Ovary (tissue), 7 donors: ENCODE measurements at regions not wholly inside any gene's neighbourhood (a gene's known extent, or its start where the extent isn't known, plus 50 kb on each side); places are given as distances from the start of the nearest gene placed in this dataset.

Source experiments
- DNase-seq, 5 donors: peaks; one replicate each; pipeline ENCODE4 v3.0.0-alpha.2; 2019 to 2020
- H3K27ac ChIP-seq, 2 donors: fragments of 200-600 bp; one replicate each; pipeline versions ENCODE4 v1.5.1 to v1.8.0; 2019 to 2022
- H3K27me3 ChIP-seq: fragments of 200-600 bp; one replicate; pipeline ENCODE4 v1.8.0; 2022
- H3K36me3 ChIP-seq: fragments of 200-600 bp; sonication (generic); one replicate; pipeline ENCODE4 v1.5.1; 2019
- H3K4me1 ChIP-seq: one replicate; pipeline ENCODE4 v1.8.1; 2013; ENCODE audit warnings: mild to moderate bottlenecking, moderate library complexity; ENCODE audit not compliant: insufficient read depth
- H3K4me3 ChIP-seq: fragments of 200-600 bp; sonication (generic); one replicate; pipeline ENCODE4 v1.5.1; 2017
- H3K9me3 ChIP-seq, 2 donors: fragments of 200-600 bp in 1 of 2; sonication (generic) in 1 of 2; one replicate each; pipeline versions ENCODE4 v1.5.1 to v1.8.1; 2013 to 2019; ENCODE audit warnings: mild to moderate bottlenecking in 1 of 2, moderate library complexity in 1 of 2
- CTCF ChIP-seq, 3 donors: fragments of 450-650 bp in 2 of 3; fragments of 200-600 bp in 1 of 3; IDR thresholded peaks; one replicate each; pipeline versions ENCODE4 v1.5.1 to v1.8.0; 2016 to 2022; ENCODE audit warnings: antibody characterized with exemption in 3 of 3, mild to moderate bottlenecking in 1 of 3
- EP300 ChIP-seq: sonication (generic); formaldehyde crosslinking; IDR thresholded peaks from one replicate; pipeline ENCODE4 v1.6.1; 2017; ENCODE audit warnings: antibody characterized with exemption
- POLR2A ChIP-seq: fragments of 450-650 bp; IDR thresholded peaks from one replicate; pipeline ENCODE4 v1.6.1; 2017; ENCODE audit warnings: antibody characterized with exemption, mild to moderate bottlenecking, moderate library complexity
- WGBS, 3 donors: extraction: QIAGEN DNeasy Blood & Tissue Kit in 1 of 3; methylation state at CpG; one replicate each; pipeline versions ENCODE4 v1.1.5 to v1.1.7; 2013 to 2017; 5-methylcytosine and 5-hydroxymethylcytosine counted together
- intact Hi-C, 4 donors: fragments of 100-400 bp; cut with DNase I; formaldehyde crosslinking; loops; one replicate each; pipeline versions ENCODE4 v1.11.0 to v1.15.1; 2022 to 2023
- donor health status: DM: no; HTN: no; CAD: no; lungs with moderate emphysema.
- donor health status: DM: no; HTN: no; CAD: no.
- donor health status: Bipolar disorder and iron deficiency.
- donor health status: DM: no; HTN: no; CAD: no.
- donor health status: DM: yes; HTN: yes; CAD: no.

DNA sequence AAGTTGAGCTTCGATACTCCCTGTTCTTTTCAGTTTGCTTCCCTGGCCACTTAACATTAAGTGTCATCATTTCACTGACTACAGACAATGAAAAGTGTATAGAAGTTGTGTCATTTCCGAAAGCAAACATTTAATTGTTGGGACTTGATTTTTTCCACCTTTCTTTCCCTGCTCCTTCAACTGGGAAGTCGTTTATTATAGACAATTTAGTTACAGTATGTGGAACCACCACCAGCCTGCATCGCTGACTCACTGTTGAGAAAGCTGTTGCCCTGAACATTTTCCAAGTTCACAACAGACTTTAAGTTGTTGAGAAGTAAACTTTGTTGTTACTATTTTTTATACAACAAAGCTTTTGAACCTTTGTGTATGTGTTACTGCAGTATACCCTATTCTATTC lies 788.4 kb upstream of the PRR20A start:
- no peak overlapping the region for H3K27ac ChIP-seq
- DNase-seq = no peak
- H3K4me1 ChIP-seq = no peaks in the 10 kb centered on the region
- intact Hi-C loops = no loop called here
- 64 to 77% (median 67%) methylated on average over 4 of the region's 4 CpGs for WGBS, 3 donors
- no peaks in the 10 kb centered on the region for H3K27me3 ChIP-seq
- TF ChIP-seq EP300 (no peak), POLR2A (no peak), CTCF (IDR thresholded peaks at IDR 0.05) (no peak)
- H3K4me3 ChIP-seq = no peak overlapping the region
- no peaks in the 10 kb centered on the region for H3K36me3 ChIP-seq
- H3K9me3 ChIP-seq = no peaks in the 10 kb centered on the region

DNA sequence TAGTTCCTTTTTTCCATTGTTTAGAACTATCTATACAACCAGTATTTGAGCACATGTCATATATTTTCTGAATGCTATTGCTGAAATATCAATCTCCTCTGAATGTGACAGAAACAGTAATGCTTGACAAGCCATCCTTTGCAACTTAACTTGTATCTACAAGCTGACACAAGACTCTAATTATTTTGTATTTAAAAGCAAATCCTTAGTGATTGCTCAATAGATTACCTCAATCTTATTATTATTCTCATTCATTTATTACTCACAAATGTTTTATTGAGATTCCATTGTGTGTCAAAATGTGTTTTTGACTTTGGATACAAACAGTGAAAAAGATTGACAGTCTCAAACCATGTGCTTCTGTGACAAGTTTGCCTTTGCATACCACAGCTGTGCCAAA lies 787.8 kb upstream of the PRR20A start:
- H3K36me3 ChIP-seq = no peaks in the 10 kb centered on the region
- no peak overlapping the region for H3K27ac ChIP-seq
- H3K9me3 ChIP-seq = no peaks in the 10 kb centered on the region
- no peak for TF ChIP-seq CTCF (IDR thresholded peaks at IDR 0.05)
- TF ChIP-seq EP300 = no peak
- no peak for TF ChIP-seq POLR2A
- H3K4me1 ChIP-seq = no peaks in the 10 kb centered on the region
- intact Hi-C loops = no loop called here
- no peak for DNase-seq
- no peaks in the 10 kb centered on the region for H3K27me3 ChIP-seq
- no peak overlapping the region for H3K4me3 ChIP-seq

DNA sequence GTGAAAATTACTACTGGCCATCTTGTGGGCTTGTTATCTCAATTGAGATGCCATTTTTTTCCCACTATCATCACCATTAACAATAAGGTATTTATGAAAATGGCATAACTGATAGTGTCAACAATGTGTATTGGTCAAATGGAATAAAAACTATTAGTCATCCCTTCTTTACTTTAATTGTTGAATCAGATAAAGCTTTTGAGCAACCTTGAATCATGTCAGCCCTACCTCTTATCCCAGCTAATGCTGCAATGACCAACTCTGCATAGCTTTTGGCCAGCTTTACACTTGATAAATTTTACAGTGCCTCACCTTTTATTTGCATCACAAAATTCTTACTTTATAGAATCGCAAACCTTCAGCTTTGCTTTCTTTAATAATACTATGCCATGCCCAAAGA lies 784.0 kb upstream of the PRR20A start:
- WGBS, 3 donors = 90 to 92% (median 91%) methylated on average over 1 of the region's 1 CpG
- TF ChIP-seq EP300 (no peak), CTCF (IDR thresholded peaks at IDR 0.05) (no peak), POLR2A (no peak)
- Histone ChIP-seq H3K4me1 (no peaks in the 10 kb centered on the region), H3K27ac (no peak overlapping the region), H3K9me3 (no peaks in the 10 kb centered on the region), H3K27me3 (no peaks in the 10 kb centered on the region), H3K36me3 (no peaks in the 10 kb centered on the region), H3K4me3 (no peak overlapping the region)
- intact Hi-C loops = no loop called here
- DNase-seq = no peak

- H3K36me3 ChIP-seq = no peaks in the 10 kb centered on the region
- H3K27ac ChIP-seq = no peak overlapping the region
- no peaks in the 10 kb centered on the region for H3K27me3 ChIP-seq
- no peaks in the 10 kb centered on the region for H3K4me1 ChIP-seq
- intact Hi-C loops = no loop called here
- H3K4me3 ChIP-seq = no peak overlapping the region
- no peak for DNase-seq
- H3K9me3 ChIP-seq = no peaks in the 10 kb centered on the region
- 25 to 51% (median 47%) methylated on average over 1 of the region's 1 CpG for WGBS, 3 donors
- TF ChIP-seq POLR2A (no peak), CTCF (IDR thresholded peaks at IDR 0.05) (no peak), EP300 (no peak)
These were observed 762.2 kb upstream of the PRR20A start for GRCh38 chr13:56378566-56378965.

DNA sequence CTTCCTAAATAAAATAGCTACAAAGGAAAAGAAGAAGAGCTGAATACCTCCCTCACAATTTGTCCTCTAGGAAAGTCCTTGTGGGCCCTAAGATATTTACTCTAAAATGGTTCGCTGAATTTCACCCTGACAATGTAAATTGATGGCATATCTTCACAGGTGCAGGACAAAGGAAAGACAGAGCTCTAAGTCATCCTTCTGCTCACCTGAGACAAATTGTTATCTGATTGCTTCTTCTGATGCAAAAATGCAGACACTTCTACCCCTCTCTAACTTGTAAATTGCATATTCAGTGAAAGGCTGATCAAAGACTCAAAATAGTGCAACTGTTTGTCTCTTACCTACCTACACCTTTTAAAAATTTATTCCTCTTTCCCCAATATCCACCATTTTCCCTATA lies 747.2 kb upstream of the PRR20A start:
- no peaks in the 10 kb centered on the region for H3K9me3 ChIP-seq
- H3K4me3 ChIP-seq = no peak overlapping the region
- H3K27me3 ChIP-seq = no peaks in the 10 kb centered on the region
- DNase-seq = no peak
- no peak for TF ChIP-seq CTCF (IDR thresholded peaks at IDR 0.05)
- no peak for TF ChIP-seq EP300
- no peak for TF ChIP-seq POLR2A
- WGBS, 3 donors = 67 to 76% (median 74%) methylated on average over 1 of the region's 1 CpG
- no peaks in the 10 kb centered on the region for H3K4me1 ChIP-seq
- H3K27ac ChIP-seq = no peak overlapping the region
- intact Hi-C loops = no loop called here
- H3K36me3 ChIP-seq = no peaks in the 10 kb centered on the region
